Hippocampal formation (tissue), 2 donors: ENCODE measurements at regions not wholly inside any gene's neighbourhood (a gene's known extent, or its start where the extent isn't known, plus 50 kb on each side); places are given as distances from the start of the nearest gene placed in this dataset.
"Not testable (repeated sequence)": the region's sequence is repeated elsewhere in the genome, so short reads cannot be mapped to it uniquely, and the experiment has no call there.

ENCODE experiments used
- DNase-seq, 2 donors: peaks; one replicate each; lab custom pipeline; 2025; lab: John Stamatoyannopoulos, UW

DNA sequence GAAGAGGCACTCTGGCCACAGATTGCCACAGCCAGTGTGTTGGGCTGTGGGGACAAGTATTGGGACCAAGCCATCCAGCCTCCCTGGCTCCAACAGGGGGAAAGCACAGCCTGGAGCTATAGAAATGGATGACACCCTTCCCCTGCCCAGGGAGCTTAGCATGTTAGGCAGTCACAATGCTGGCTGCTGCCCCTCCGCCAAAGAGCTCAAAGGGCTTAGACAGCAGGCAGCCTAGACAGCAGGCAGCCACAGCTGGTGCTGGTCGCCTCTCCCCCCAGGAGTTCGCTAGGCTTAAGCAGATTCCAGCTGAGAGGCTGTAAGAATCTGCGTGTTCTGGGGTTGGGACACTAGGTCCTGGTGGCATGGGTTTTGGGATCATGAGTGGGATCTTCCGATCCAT, 94.5 kb upstream of the MXRA5 start:
- DNase-seq, result no peak

DNA sequence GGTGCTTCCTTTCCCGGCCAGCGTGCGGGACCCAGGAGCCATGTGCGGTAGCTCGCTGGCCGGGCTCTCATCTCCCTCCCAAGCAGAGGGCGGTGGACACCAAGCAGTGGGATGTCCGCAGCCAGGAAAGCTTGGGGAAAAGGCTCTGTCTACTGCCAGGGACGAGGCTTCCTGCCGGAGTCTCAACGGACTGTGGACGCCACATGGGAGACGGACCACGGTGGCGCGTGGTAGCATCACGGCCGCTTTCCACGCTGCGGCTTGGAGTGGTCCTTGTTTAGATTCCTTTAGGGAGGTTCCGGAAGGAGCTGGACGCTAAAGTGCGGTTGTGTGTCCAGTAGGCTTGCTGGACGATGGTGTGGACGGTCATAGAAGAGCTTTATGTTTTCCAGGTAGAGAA, 89.5 kb upstream of the MXRA5 start:
- DNase-seq, result not testable (repeated sequence)

DNA sequence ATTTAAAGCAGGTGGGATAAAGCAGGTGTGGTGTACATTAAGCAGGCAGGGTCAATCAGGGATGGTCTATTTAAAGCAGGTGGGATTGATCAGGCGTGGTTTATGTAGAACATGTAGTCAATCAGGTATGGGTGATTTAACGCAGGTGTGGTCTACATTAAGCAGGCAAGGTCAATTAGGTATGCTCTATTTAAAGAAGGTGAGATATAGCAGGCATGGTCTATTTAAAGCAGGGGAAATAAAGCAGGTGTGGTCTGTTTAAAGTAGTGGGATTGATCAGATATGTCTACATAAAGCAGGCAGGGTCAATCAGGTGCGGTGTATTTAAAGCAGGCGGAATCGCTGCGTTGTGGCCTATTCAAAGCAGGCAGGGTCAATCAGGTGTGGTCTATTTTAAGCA, 88.6 kb upstream of the MXRA5 start:
- no peak for DNase-seq

DNA sequence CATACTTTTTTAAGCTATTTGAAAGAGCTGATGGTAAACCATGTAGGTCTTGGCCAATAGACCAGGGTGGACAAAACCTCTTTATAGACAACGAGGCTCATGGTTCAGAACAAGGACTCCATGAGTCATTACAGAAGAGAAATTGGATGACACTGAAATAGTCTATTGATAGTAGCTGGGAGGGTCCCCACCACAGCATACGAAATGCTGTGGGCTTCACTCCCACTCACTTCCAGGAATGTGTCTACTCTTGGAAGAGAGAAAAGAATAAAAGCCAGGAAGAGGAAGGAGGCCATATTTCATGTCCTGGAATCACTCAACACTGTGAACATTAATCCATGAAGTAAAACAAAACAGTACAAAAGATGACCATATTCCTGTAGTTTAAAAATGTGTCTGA, 82.3 kb upstream of the MXRA5 start:
- no peak for DNase-seq

DNA sequence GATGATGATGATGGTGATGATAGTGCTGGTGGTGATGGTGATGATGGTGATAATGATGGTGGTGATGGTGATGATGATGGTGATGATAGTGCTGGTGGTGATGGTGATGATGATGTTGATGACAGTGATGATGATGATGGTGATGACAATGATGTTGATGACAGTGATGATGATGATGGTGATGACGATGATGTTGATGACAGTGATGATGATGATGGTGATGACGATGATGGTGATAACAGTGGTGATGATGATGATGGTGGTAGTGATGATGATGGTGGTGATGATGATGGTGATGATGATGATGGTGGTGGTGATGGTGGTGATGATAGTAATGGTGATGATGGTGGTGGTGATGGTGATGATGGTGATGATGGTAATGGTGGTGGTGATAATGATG, 80.1 kb upstream of the MXRA5 start:
- DNase-seq, result no peak

DNA sequence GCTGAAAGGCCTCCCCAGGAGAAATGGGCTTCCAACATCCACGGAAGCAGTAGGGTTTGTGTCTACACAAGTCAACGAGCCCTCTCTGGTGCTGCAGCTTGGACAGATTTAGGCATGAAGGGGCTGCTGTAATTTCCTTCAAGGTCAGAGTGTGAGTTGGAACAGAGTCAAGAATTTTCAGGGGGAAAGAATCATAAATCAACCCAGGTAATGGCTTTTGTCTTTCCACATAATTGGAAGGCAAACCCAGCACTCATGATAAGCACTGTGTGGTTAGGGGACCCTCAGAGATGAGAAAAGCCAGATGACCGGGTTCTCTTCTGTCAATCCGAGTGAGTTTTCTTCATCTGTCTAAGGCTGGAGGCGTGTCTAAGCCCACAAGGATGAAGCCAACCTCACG, 78.6 kb upstream of the MXRA5 start:
- no peak for DNase-seq

DNA sequence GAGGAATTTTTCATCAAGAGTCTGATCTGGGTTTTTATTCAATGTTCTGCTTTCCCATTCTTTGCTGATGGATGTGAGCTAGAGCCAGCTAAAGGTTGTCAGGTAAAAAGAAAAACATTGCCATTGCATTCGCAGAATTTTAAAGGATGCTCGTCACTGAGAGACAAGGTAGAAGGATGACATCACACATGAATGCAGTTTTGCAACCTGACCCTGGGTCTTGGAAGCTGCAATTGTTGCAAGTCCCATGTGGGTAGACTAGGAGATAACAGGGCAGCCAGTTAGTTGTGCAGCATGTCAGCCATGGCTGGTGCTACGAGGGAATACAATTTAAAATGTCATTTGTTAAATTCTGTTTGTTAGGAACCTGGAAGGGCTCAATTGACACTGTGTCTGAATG, 73.9 kb upstream of the MXRA5 start:
- DNase-seq, result no peak

DNA sequence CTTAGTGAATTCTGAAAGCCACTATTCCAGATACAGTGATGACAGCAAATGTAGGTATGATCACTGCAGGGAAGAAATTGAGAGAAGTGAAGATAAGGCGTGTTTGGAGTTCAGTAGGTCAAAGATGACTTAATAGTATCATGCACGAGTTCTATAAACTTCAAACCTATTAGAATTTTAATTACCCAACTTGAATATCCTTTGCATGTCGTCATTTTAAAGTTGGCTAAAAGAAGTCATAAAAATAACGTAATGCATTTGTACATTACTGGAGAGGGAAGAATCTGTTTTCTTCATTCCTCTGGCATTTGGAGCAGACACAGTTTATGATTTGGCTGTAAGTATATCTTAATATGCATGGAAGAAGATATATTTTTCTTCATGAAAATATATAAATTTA, 68.6 kb upstream of the MXRA5 start:
- DNase-seq, result no peak

DNA sequence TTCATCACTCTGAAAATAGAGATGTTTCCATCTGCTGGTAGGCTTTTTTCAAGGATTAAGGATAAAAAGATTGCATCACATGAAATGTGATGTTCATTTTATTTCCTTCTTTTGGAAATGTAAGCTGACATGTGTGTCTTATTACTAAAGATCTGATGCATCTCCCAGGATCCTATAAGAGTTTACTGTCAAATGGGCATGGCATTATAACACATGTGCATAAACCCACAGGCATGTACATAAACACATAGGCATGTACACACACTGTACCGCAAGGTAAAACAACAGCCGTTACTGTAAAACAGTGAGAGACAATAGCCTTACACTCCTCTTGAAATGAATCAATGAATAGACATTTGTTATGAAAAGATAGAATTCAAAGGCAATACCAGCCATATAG, 65.2 kb upstream of the MXRA5 start:
- DNase-seq, result not testable (repeated sequence)

DNA sequence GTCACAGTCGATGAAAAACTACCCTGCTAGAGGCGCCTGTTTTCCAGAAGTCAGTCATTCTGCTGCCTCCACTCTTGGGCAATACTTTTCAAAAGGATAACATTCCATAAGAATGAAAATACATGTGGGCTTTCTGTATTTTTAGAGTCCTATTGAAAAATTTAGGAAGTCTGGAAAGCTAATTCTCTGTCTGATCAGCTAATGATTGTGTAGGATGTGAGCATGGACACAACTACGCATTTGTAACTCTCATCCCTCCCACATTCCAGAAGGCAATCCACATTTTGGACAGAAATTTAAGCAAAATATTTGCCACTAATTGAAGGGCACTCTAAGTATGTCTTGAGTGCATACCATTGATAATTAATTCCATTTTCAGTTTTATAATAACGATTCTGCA, 63.5 kb upstream of the MXRA5 start:
- not testable (repeated sequence) for DNase-seq

DNA sequence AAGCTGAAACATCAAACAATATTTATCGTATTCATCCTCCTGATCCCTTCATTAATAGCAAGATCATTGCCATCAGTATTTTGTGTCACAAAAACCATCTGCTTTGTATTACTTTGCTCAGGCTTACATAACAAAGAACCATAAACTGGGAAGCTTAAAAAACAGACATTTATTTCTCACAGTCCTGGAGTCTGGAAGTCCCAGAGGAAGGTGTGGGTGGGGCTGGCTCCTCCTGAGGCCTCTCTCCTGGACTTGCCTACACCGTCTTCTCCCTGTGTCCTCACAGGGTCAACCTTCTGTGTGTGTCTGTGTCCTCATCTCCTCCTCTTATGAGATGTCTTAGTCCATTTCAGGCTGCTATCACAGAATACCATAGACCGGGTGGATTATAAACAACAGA, 61.3 kb upstream of the MXRA5 start:
- no peak for DNase-seq

DNA sequence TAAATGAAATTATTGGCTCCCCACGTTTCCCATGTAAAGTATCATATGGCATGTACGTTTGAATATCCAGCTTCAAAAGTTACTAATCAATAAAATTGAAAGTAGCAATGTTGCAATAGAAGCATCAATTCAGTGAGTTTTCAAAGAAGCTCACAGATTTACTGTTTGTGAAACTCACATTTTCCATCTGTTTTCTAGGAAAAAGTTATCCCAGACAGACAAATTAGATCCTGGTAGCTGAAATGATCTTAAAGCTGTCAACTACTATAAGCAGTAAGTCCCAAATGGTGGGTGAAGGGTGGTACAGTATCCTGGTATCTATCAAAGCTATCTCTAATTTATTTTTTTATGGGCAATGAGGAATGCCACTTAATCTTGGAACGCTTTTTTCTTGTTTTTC, 60.7 kb upstream of the MXRA5 start:
- DNase-seq, result no peak

DNA sequence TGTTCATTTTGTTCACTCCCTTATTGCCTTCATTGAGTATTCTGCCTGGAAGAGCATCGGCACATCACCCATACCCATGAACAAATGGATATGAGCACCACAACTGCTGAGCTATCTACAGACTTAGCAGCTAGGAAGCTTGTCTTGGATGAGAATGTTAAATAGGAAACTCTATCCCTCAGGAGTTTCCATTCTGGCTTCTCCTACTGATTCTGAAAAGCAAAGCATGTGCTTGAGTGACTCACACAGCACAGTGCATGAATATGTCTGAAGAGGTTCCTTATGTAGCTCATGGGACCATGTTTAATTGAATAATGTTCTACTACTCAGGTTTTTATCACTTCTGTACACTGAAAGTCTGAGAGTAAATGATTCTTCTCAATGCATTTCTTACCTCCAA, 57.3 kb upstream of the MXRA5 start:
- no peak for DNase-seq
